Ishikawa (cell line): ENCODE measurements at regions not wholly inside any gene's neighbourhood (a gene's known extent, or its start where the extent isn't known, plus 50 kb on each side); places are given as distances from the start of the nearest gene placed in this dataset.

Experiments
- CEBPB ChIP-seq: IDR thresholded peaks from 2 replicates; pipeline ENCODE4 v1.6.1; 2012
- FOXM1 ChIP-seq: IDR thresholded peaks from 2 replicates; pipeline ENCODE4 v1.6.1; 2012; ENCODE audit warnings: low read depth, borderline replicate concordance
- NFIC ChIP-seq: IDR thresholded peaks from 2 replicates; pipeline ENCODE4 v1.6.1; 2012
- RAD21 ChIP-seq: IDR thresholded peaks from 2 replicates; pipeline ENCODE4 v1.6.1; 2012; ENCODE audit warnings: low read depth
- TAF1 ChIP-seq: IDR thresholded peaks from 2 replicates; pipeline ENCODE4 v1.6.1; 2012; ENCODE audit warnings: low read depth, mild to moderate bottlenecking
- TF ChIP-seq, protein P1 (sequence below): IDR thresholded peaks from 2 replicates; pipeline ENCODE4 v1.6.1; 2012; ENCODE audit warnings: low read depth, mild to moderate bottlenecking

DNA sequence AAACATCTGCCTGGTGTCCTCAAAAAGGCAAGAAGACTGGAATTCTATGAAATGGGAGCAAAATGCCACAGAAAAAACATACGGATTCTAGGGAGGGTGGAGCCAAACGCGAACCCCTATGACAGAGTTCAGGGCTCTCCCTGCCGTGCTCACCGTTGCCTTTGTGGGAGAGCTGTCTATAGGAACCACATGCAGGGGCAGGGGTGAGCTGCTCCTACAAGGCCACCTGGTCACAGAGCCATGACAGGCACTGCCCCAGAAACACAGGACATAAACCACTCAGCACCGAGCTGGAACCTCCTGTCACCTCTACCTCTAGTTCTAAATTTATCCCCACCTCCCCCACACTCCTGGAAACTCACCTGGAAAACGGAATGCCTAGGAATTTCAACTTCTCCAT lies 155.1 kb upstream of the ZNF32 start:
- TF ChIP-seq CEBPB (no peak), RAD21 (no peak), FOXM1 (no peak), TAF1 (no peak), NFIC (no peak)
- TF ChIP-seq, protein P1, sequence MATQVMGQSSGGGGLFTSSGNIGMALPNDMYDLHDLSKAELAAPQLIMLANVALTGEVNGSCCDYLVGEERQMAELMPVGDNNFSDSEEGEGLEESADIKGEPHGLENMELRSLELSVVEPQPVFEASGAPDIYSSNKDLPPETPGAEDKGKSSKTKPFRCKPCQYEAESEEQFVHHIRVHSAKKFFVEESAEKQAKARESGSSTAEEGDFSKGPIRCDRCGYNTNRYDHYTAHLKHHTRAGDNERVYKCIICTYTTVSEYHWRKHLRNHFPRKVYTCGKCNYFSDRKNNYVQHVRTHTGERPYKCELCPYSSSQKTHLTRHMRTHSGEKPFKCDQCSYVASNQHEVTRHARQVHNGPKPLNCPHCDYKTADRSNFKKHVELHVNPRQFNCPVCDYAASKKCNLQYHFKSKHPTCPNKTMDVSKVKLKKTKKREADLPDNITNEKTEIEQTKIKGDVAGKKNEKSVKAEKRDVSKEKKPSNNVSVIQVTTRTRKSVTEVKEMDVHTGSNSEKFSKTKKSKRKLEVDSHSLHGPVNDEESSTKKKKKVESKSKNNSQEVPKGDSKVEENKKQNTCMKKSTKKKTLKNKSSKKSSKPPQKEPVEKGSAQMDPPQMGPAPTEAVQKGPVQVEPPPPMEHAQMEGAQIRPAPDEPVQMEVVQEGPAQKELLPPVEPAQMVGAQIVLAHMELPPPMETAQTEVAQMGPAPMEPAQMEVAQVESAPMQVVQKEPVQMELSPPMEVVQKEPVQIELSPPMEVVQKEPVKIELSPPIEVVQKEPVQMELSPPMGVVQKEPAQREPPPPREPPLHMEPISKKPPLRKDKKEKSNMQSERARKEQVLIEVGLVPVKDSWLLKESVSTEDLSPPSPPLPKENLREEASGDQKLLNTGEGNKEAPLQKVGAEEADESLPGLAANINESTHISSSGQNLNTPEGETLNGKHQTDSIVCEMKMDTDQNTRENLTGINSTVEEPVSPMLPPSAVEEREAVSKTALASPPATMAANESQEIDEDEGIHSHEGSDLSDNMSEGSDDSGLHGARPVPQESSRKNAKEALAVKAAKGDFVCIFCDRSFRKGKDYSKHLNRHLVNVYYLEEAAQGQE, result no peak
